GM23338 (cell line): ENCODE measurements at regions not wholly inside any gene's neighbourhood (a gene's known extent, or its start where the extent isn't known, plus 50 kb on each side); places are given as distances from the start of the nearest gene placed in this dataset.

ENCODE experiments used
- ATAC-seq: fragments of 200-7000 bp; cut with Tn5 transposase; 3 replicates; pipeline ENCODE4 v1.9.1; 2020
- DNase-seq: peaks from one replicate; pipeline ENCODE4 v3.0.0-alpha.2; 2015; ENCODE audit warnings: low spot score
- H2AFZ ChIP-seq: fragments of 200-600 bp; sonication (generic); 2 replicates; pipeline ENCODE4 v1.8.0; 2016; ENCODE audit warnings: antibody characterized with exemption, mild to moderate bottlenecking, moderate library complexity
- H3F3A ChIP-seq: fragments of 200-600 bp; sonication (generic); replicated peaks from 2 replicates; pipeline ENCODE4 v1.8.0; 2017; ENCODE audit warnings: antibody characterized with exemption, mixed run types, low read depth
- H3K27ac ChIP-seq: fragments of 200-600 bp; sonication (generic); 2 replicates; pipeline ENCODE4 v1.6.1; 2016; ENCODE audit warnings: low read depth
- H3K27me3 ChIP-seq: fragments of 200-600 bp; sonication (generic); 2 replicates; pipeline ENCODE4 v1.8.0; 2016; ENCODE audit warnings: mild to moderate bottlenecking, mixed run types, moderate library complexity; ENCODE audit not compliant: insufficient read depth
- H3K36me3 ChIP-seq: fragments of 200-600 bp; sonication (generic); 2 replicates; pipeline ENCODE4 v1.8.0; 2016; ENCODE audit warnings: mild to moderate bottlenecking; ENCODE audit not compliant: insufficient read depth
- H3K4me1 ChIP-seq: fragments of 200-600 bp; sonication (generic); 2 replicates; pipeline ENCODE4 v1.8.0; 2016; ENCODE audit warnings: mild to moderate bottlenecking, moderate library complexity; ENCODE audit not compliant: insufficient read depth
- H3K4me2 ChIP-seq: fragments of 200-600 bp; sonication (generic); 2 replicates; pipeline ENCODE4 v1.7.1; 2017; ENCODE audit warnings: mixed run types
- H3K4me3 ChIP-seq: fragments of 200-600 bp; sonication (generic); 2 replicates; pipeline ENCODE4 v1.6.1; 2016; ENCODE audit warnings: mixed run types
- H3K79me2 ChIP-seq: fragments of 200-600 bp; sonication (generic); replicated peaks from 2 replicates; pipeline ENCODE4 v1.8.0; 2017; ENCODE audit warnings: mild to moderate bottlenecking; ENCODE audit not compliant: insufficient read depth
- H3K9me2 ChIP-seq: fragments of 200-600 bp; sonication (generic); 2 replicates; pipeline ENCODE4 v1.8.0; 2017; ENCODE audit not compliant: insufficient read depth
- H4K20me1 ChIP-seq: fragments of 200-600 bp; sonication (generic); replicated peaks from 2 replicates; pipeline ENCODE4 v1.8.0; 2017; ENCODE audit warnings: mild to moderate bottlenecking; ENCODE audit not compliant: insufficient read depth
- H3K27ac Mint-ChIP-seq: 2 replicates; pipeline ENCODE4 v1.8.0; 2020; ENCODE audit warnings: inconsistent platforms, mild to moderate bottlenecking, moderate library complexity, mixed read lengths
- H3K27me3 Mint-ChIP-seq: 3 replicates; pipeline ENCODE4 v1.8.0; 2022; ENCODE audit warnings: low read depth, mild to moderate bottlenecking, moderate library complexity, mixed read lengths, inconsistent platforms; ENCODE audit not compliant: insufficient read depth, poor library complexity
- H3K36me3 Mint-ChIP-seq: 3 replicates; pipeline ENCODE4 v1.8.0; 2021; ENCODE audit warnings: low read depth, mild to moderate bottlenecking, inconsistent platforms, moderate library complexity, mixed read lengths
- H3K4me1 Mint-ChIP-seq: 3 replicates; pipeline ENCODE4 v1.8.0; 2020; ENCODE audit warnings: mild to moderate bottlenecking, inconsistent platforms, mixed read lengths
- H3K4me3 Mint-ChIP-seq: 3 replicates; pipeline ENCODE4 v1.8.0; 2021; ENCODE audit warnings: moderate library complexity, mild to moderate bottlenecking, inconsistent platforms, mixed read lengths
- H3K9me3 Mint-ChIP-seq: 3 replicates; pipeline ENCODE4 v1.8.0; 2020; ENCODE audit warnings: moderate library complexity, mild to moderate bottlenecking, inconsistent platforms, mixed read lengths
- CREB1 ChIP-seq: fragments of 250-450 bp; sonication (Bioruptor Pico); IDR thresholded peaks from 2 replicates; pipeline ENCODE4 v1.5.0; 2020; ENCODE audit warnings: low read depth, mild to moderate bottlenecking, moderate library complexity
- CTCF ChIP-seq, 2 experiments: fragments of 200-600 bp in 1 of 2; sonication (generic) in 1 of 2; conservative IDR thresholded peaks; 2 replicates each; pipeline versions ENCODE4 v1.5.1 to v1.6.1; 2016 to 2017; ENCODE audit warnings: antibody characterized with exemption in 2 of 2, low read depth in 2 of 2, mild to moderate bottlenecking in 2 of 2, moderate library complexity in 1 of 2
- ETS1 ChIP-seq: IDR thresholded peaks from 2 replicates; pipeline ENCODE4 v1.6.1; 2016; ENCODE audit warnings: antibody characterized with exemption
- EZH2 ChIP-seq: fragments of 200-600 bp; sonication (generic); IDR thresholded peaks from one replicate; pipeline ENCODE4 v1.8.0; 2017; ENCODE audit warnings: antibody characterized with exemption, mild to moderate bottlenecking, low read depth; ENCODE audit not compliant: unreplicated experiment
- EZH2phosphoT487 ChIP-seq: fragments of 200-600 bp; sonication (generic); IDR thresholded peaks from one replicate; pipeline ENCODE4 v1.8.1; 2018; ENCODE audit warnings: antibody characterized with exemption; ENCODE audit not compliant: unreplicated experiment
- JUNB ChIP-seq: IDR thresholded peaks from one replicate; pipeline ENCODE4 v1.6.1; 2016; ENCODE audit warnings: antibody characterized with exemption; ENCODE audit not compliant: unreplicated experiment
- NANOG ChIP-seq: IDR thresholded peaks from 2 replicates; pipeline ENCODE4 v1.6.1; 2016; ENCODE audit warnings: antibody characterized with exemption, borderline replicate concordance
- POLR2AphosphoS5 ChIP-seq: IDR thresholded peaks from 2 replicates; pipeline ENCODE4 v1.6.1; 2016; ENCODE audit warnings: antibody characterized with exemption, low read depth
- REST ChIP-seq: IDR thresholded peaks from one replicate; pipeline ENCODE4 v1.6.1; 2018; ENCODE audit warnings: antibody characterized with exemption; ENCODE audit not compliant: unreplicated experiment
- STAT1 ChIP-seq: IDR thresholded peaks from one replicate; pipeline ENCODE4 v1.6.1; 2016; ENCODE audit warnings: antibody characterized with exemption; ENCODE audit not compliant: unreplicated experiment
- ZNF114 ChIP-seq: fragments of 250-450 bp; sonication (Bioruptor Pico); IDR thresholded peaks from 2 replicates; pipeline ENCODE4 v1.5.0; 2020; ENCODE audit warnings: mild to moderate bottlenecking, moderate library complexity
- ZNF331 ChIP-seq: fragments of 250-450 bp; sonication (Bioruptor Pico); IDR thresholded peaks from 2 replicates; pipeline ENCODE4 v1.5.0; 2020; ENCODE audit warnings: low read depth, mild to moderate bottlenecking, moderate library complexity

DNA sequence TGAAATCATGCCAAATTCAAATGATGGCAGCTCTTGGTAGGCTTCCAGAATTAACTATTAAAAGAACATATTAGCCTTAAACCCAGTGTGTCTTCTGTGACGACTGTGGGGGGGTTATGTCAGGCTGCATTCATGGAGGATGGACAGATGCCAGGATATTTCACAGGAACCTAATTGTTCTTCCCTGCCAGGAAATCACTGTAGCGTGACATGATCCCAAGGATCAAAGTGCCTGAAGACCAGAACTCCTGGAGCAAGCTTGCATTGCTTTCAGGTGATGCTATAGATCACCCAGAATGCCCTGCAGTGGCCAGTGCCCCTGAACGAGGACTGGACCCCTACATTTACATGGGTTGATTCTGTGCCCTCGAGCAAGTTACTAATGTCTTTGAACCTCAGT, 1093.0 kb upstream of the TENM3 start:
- Histone ChIP-seq H3K4me3 (no peak overlapping the region), H3K4me2 (no peak overlapping the region), H4K20me1 (no peaks in the 10 kb centered on the region), H3K27ac (no peak overlapping the region), H2AFZ (no peak overlapping the region), H3K79me2 (no peaks in the 10 kb centered on the region), H3K4me1 (no peaks in the 10 kb centered on the region), H3K9me2 (no peaks in the 10 kb centered on the region), H3F3A (no peaks in the 10 kb centered on the region), H3K27me3 (no peaks in the 10 kb centered on the region), H3K36me3 (no peaks in the 10 kb centered on the region)
- no peaks in the 10 kb centered on the region for H3K27me3 Mint-ChIP-seq
- H3K4me1 Mint-ChIP-seq: no peaks in the 10 kb centered on the region
- TF ChIP-seq CTCF (conservative IDR thresholded peaks at IDR 0.05; ENCODE audit: low read depth in 2 of 2): no peak
- H3K4me3 Mint-ChIP-seq: no peak overlapping the region
- DNase-seq (no peak), ATAC-seq (no peak)
- H3K9me3 Mint-ChIP-seq: no peaks in the 10 kb centered on the region
- no peaks in the 10 kb centered on the region for H3K36me3 Mint-ChIP-seq
- H3K27ac Mint-ChIP-seq: no peak overlapping the region

GRCh38 chr4:181151856-181152255, 1091.3 kb upstream of the TENM3 start:
- ATAC-seq: no peak
- no peaks in the 10 kb centered on the region for H3K27me3 ChIP-seq
- TF ChIP-seq NANOG (no peak), EZH2 (no peak), CTCF (conservative IDR thresholded peaks at IDR 0.05; ENCODE audit: low read depth in 2 of 2) (no peak), EZH2phosphoT487 (no peak), REST (no peak), JUNB (no peak), CREB1 (CRISPR knock-in tag) (no peak), POLR2AphosphoS5 (no peak), ZNF114 (CRISPR knock-in tag) (no peak), STAT1 (no peak), ETS1 (no peak), ZNF331 (CRISPR knock-in tag) (no peak)

More at GRCh38 chr4:181151856-181152255, 1091.3 kb upstream of the TENM3 start:
- no peak overlapping the region for H3K27ac Mint-ChIP-seq
- H3K4me1 Mint-ChIP-seq: no peaks in the 10 kb centered on the region
- Histone ChIP-seq H3K79me2 (no peaks in the 10 kb centered on the region), H3K4me1 (no peaks in the 10 kb centered on the region), H3K27ac (no peak overlapping the region), H3K4me2 (no peak overlapping the region), H3K36me3 (no peaks in the 10 kb centered on the region), H3F3A (no peaks in the 10 kb centered on the region), H3K9me2 (no peaks in the 10 kb centered on the region), H4K20me1 (no peaks in the 10 kb centered on the region; the same call in 1 of the 2 replicates), H2AFZ (no peak overlapping the region), H3K4me3 (no peak overlapping the region)
- no peak overlapping the region for H3K4me3 Mint-ChIP-seq
- H3K27me3 Mint-ChIP-seq: no peaks in the 10 kb centered on the region
- no peaks in the 10 kb centered on the region for H3K9me3 Mint-ChIP-seq
- no peak for DNase-seq
- no peaks in the 10 kb centered on the region for H3K36me3 Mint-ChIP-seq
